CD4-positive, CD25-positive, alpha-beta regulatory T cell (primary cell): ENCODE measurements at regions not wholly inside any gene's neighbourhood (a gene's known extent, or its start where the extent isn't known, plus 50 kb on each side); places are given as distances from the start of the nearest gene placed in this dataset.

ENCODE experiments used
- ATAC-seq, 2 donors: fragments of 150-1000 bp; cut with Tn5 transposase; one replicate each; pipeline ENCODE4 v1.10.0; 2021; ENCODE audit warnings: low read depth in 2 of 2, moderate number of reproducible peaks in 2 of 2, moderate library complexity in 1 of 2
- DNase-seq, 3 donors: peaks; one replicate each; pipeline versions ENCODE4 v3.0.0 to v3.0.0-alpha.2; 2012 to 2022; ENCODE audit warnings: mixed read lengths in 1 of 3
- H3K27ac ChIP-seq: one replicate; pipeline ENCODE4 v1.7.0; 2013; ENCODE audit warnings: mild to moderate bottlenecking, low read length; ENCODE audit not compliant: insufficient read depth, poor library complexity, severe bottlenecking
- H3K27me3 ChIP-seq: one replicate; pipeline ENCODE4 v1.7.0; 2013; ENCODE audit warnings: low read length; ENCODE audit not compliant: control insufficient read depth, insufficient read depth
- H3K36me3 ChIP-seq: one replicate; pipeline ENCODE4 v1.7.0; 2013; ENCODE audit warnings: mild to moderate bottlenecking, low read length, moderate library complexity; ENCODE audit not compliant: control insufficient read depth, insufficient read depth
- H3K4me1 ChIP-seq: 2 replicates; pipeline ENCODE4 v1.7.0; 2013; ENCODE audit warnings: mild to moderate bottlenecking, low read length; ENCODE audit not compliant: insufficient read depth, control insufficient read depth, poor library complexity, severe bottlenecking
- H3K4me3 ChIP-seq: one replicate; pipeline ENCODE4 v1.7.0; 2013; ENCODE audit warnings: low read depth, mild to moderate bottlenecking, low read length, moderate library complexity
- H3K9me3 ChIP-seq, 2 experiments: 1 replicate in 1 of 2; 2 replicates in 1 of 2; pipeline ENCODE4 v1.7.0; 2013; ENCODE audit warnings: low read length in 2 of 2, mild to moderate bottlenecking in 1 of 2, moderate library complexity in 1 of 2; ENCODE audit not compliant: control insufficient read depth in 2 of 2
- H3K27ac Mint-ChIP-seq, 3 donors: one replicate each; pipeline ENCODE4 v1.8.0; 2020 to 2022; ENCODE audit warnings: mild to moderate bottlenecking in 3 of 3, mixed read lengths in 3 of 3, moderate library complexity in 2 of 3
- H3K27me3 Mint-ChIP-seq: one replicate; pipeline ENCODE4 v1.8.0; 2022; ENCODE audit warnings: mild to moderate bottlenecking, mixed read lengths
- H3K36me3 Mint-ChIP-seq: one replicate; pipeline ENCODE4 v1.8.0; 2020; ENCODE audit warnings: mixed read lengths
- H3K4me1 Mint-ChIP-seq, 4 donors: one replicate each; pipeline ENCODE4 v1.8.0; 2020 to 2022; ENCODE audit warnings: mixed read lengths in 4 of 4, mild to moderate bottlenecking in 1 of 4
- H3K4me3 Mint-ChIP-seq, 4 donors: one replicate each; pipeline ENCODE4 v1.8.0; 2020 to 2022; ENCODE audit warnings: mild to moderate bottlenecking in 4 of 4, mixed read lengths in 4 of 4, moderate library complexity in 3 of 4
- H3K9me3 Mint-ChIP-seq, 7 donors: one replicate each; pipeline ENCODE4 v1.8.0; 2020 to 2022; ENCODE audit warnings: mixed read lengths in 7 of 7, mild to moderate bottlenecking in 3 of 7, moderate library complexity in 2 of 7

DNA sequence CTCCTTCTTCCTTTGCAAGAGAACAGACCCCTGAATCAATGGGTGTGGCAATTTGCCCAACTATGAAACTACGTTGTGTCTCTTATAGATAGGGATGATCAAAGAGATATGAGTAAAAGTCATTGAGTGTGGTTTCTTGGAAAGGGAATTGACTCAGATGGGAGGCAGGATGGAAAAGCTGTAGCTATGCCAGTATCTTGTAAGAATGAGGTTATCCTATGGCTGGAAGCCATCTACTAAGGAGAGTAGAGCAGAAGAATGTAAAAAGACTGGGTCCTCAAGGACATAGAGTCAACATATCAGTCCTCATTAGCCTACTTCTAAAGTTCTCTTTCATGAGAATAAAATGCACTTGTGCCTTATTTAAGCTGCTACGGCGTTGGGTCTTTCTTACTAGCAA is 78.9 kb upstream of the POU2AF2 start:
- Mint-ChIP-seq H3K4me1 (no peaks in the 10 kb centered on the region), H3K4me3 (no peak overlapping the region), H3K9me3 (no peaks in the 10 kb centered on the region), H3K27ac (no peak overlapping the region), H3K27me3 (no peaks in the 10 kb centered on the region), H3K36me3 (no peaks in the 10 kb centered on the region)
- ATAC-seq (no peak), DNase-seq (no peak)
- Histone ChIP-seq H3K27me3 (no peaks in the 10 kb centered on the region), H3K4me1 (no peaks in the 10 kb centered on the region), H3K9me3 (no peaks in the 10 kb centered on the region), H3K36me3 (no peaks in the 10 kb centered on the region), H3K27ac (no peak overlapping the region), H3K4me3 (no peak overlapping the region)

DNA sequence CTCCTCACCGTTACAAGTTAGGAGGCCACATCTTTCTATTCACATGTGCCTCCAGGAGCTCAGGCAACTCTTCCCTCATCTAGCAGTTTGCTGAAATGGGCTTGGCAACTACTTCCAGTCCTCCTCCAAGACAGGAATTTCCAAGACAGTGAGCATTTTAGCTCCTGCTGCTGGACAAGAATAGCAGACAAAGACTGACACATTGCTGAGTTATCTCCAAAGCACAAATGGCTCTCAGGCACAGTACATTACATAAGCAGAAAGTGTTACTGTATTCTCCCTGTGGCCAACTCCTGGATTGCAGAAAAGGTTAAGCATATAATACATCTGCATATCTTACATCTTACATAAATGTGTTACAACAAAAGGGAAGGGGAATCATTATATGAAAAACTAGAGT is 83.2 kb upstream of the POU2AF2 start:
- Mint-ChIP-seq H3K9me3 (peaks cover 0 to 2% (median 0%) of the 10 kb centered on the region in 7 donors), H3K27me3 (no peaks in the 10 kb centered on the region), H3K4me3 (no peak overlapping the region), H3K4me1 (no peaks in the 10 kb centered on the region), H3K27ac (no peak overlapping the region), H3K36me3 (no peaks in the 10 kb centered on the region)
- no peaks in the 10 kb centered on the region for H3K36me3 ChIP-seq
- DNase-seq = no peak
- no peak for ATAC-seq
- H3K4me3 ChIP-seq = no peak overlapping the region
- H3K27ac ChIP-seq = no peak overlapping the region
- no peaks in the 10 kb centered on the region for H3K27me3 ChIP-seq
- H3K9me3 ChIP-seq = no peaks in the 10 kb centered on the region
- no peaks in the 10 kb centered on the region for H3K4me1 ChIP-seq

DNA sequence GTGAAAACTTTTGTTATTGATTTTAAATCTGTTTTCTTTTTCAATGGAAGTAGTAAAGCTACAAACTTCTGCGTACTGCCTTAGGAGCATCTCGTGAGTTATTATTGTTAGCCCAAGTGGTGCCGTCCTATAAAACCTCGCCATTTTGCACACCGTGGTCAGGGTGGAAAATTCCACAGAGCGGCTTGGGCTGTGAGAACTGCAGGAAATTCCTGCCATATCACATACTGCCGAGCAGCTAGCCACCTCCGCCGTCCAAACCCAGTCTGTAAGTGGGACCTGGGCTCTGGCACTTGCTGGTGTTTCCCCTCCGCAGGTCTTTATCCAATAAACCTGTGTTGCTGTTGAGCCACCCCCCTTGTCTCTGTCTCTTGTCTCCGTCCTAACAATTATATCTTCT is 88.0 kb upstream of the POU2AF2 start:
- DNase-seq (no peak), ATAC-seq (no peak)
- no peak overlapping the region for H3K4me3 Mint-ChIP-seq
- Histone ChIP-seq H3K36me3 (no peaks in the 10 kb centered on the region), H3K4me3 (no peak overlapping the region), H3K9me3 (no peaks in the 10 kb centered on the region), H3K27me3 (no peaks in the 10 kb centered on the region), H3K4me1 (no peaks in the 10 kb centered on the region), H3K27ac (no peak overlapping the region)
- H3K36me3 Mint-ChIP-seq = no peaks in the 10 kb centered on the region
- peaks cover 5% of the 10 kb centered on the region for H3K27me3 Mint-ChIP-seq
- no peaks in the 10 kb centered on the region for H3K4me1 Mint-ChIP-seq
- H3K27ac Mint-ChIP-seq = no peak overlapping the region
- H3K9me3 Mint-ChIP-seq = peaks cover 0 to 2% (median 0%) of the 10 kb centered on the region in 7 donors

DNA sequence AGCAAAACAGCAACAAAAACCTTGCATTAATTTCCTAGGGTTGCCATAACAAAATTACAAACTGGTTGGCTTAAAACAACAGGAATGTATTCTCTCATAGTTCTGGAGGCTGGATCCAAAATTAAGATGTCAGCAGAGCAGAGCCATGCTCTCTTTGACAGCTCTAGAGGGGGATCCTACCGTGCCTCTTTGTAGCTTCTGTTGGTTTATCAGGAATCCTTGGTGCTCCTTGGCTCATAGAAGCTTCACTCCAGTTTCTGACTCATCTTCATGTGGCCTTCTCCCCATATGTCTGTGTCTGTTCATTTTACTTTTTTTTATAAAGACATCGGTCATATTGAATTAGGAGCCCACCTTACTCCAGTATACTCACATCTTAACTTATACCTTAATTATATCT is 90.5 kb upstream of the POU2AF2 start:
- Histone ChIP-seq H3K27ac (no peak overlapping the region), H3K4me3 (no peak overlapping the region), H3K36me3 (no peaks in the 10 kb centered on the region), H3K27me3 (no peaks in the 10 kb centered on the region), H3K9me3 (no peaks in the 10 kb centered on the region), H3K4me1 (no peaks in the 10 kb centered on the region)
- Mint-ChIP-seq H3K27me3 (peaks cover 10% of the 10 kb centered on the region), H3K4me1 (no peaks in the 10 kb centered on the region), H3K4me3 (no peak overlapping the region), H3K27ac (no peak overlapping the region), H3K36me3 (no peaks in the 10 kb centered on the region), H3K9me3 (no peaks in the 10 kb centered on the region)
- no peak for ATAC-seq
- no peak for DNase-seq

DNA sequence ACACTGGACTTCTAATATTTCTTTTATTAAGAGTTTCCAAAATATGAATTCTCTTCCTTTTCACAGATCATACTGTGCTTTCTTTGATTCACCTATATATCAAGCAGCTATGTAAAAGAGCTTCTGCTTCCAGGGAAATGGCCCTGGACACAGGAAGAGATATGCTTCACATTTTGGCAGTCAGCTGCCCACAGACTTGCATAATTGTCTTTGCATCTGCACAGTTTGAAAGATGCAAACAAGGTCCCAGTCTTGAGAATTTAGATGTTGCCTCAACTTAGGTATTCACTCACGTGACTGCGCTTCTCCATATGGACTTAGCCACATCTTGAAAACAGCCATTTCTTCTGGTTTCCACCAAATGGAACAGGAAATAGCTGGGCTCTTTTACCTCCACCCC is 92.3 kb upstream of the POU2AF2 start:
- Mint-ChIP-seq H3K9me3 (no peaks in the 10 kb centered on the region), H3K4me3 (no peak overlapping the region), H3K4me1 (no peaks in the 10 kb centered on the region), H3K27me3 (peaks cover 10% of the 10 kb centered on the region), H3K27ac (no peak overlapping the region), H3K36me3 (no peaks in the 10 kb centered on the region)
- DNase-seq (no peak), ATAC-seq (no peak)
- H3K27ac ChIP-seq = no peak overlapping the region
- no peak overlapping the region for H3K4me3 ChIP-seq
- H3K9me3 ChIP-seq = no peaks in the 10 kb centered on the region
- H3K4me1 ChIP-seq = no peaks in the 10 kb centered on the region
- no peaks in the 10 kb centered on the region for H3K27me3 ChIP-seq
- no peaks in the 10 kb centered on the region for H3K36me3 ChIP-seq

DNA sequence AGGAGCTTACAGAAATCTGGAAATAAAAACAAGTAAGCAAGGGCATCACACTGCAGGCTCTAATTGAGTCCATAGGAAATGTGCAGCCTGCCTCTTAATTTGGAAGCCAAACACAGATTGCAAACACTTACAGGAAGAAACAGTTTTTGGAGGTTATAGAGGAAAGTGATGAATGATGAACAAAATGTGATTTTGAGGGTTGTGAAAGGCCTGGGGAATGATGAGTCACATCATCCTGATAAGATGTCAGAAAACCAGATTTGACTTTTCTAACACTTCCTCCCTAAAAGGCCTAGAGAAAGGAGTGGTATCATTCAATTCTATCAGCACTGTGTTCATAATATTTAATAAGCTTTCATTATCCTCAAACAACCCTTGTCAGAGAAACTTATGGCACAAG is 96.6 kb upstream of the POU2AF2 start:
- Mint-ChIP-seq H3K27ac (no peak overlapping the region), H3K4me3 (no peak overlapping the region), H3K36me3 (no peaks in the 10 kb centered on the region), H3K9me3 (no peaks in the 10 kb centered on the region), H3K4me1 (no peaks in the 10 kb centered on the region), H3K27me3 (peaks cover 9% of the 10 kb centered on the region)
- no peaks in the 10 kb centered on the region for H3K27me3 ChIP-seq
- DNase-seq = no peak
- no peak for ATAC-seq
- H3K9me3 ChIP-seq = no peaks in the 10 kb centered on the region
- H3K27ac ChIP-seq = no peak overlapping the region
- H3K4me3 ChIP-seq = no peak overlapping the region
- H3K4me1 ChIP-seq = no peaks in the 10 kb centered on the region
- H3K36me3 ChIP-seq = no peaks in the 10 kb centered on the region

DNA sequence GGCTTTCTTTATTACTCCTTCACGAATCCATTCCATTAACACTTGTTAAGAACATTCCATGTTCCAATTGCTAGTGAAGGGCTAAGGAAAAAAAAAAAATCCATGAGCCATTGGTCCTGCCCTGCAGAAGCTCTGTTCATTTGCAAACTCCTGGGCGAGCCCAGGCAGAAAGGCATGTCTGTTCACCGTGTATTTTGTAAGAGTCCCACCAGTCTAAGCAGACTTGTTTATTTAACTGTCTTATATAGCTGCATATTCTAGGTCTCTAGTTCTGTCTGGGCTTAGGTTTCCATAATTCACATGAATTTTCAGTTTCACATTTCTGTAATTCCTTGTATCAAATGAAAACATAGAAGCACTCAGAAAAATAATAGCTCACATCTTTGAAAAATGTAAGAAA is 97.4 kb upstream of the POU2AF2 start:
- no peak for DNase-seq
- no peak overlapping the region for H3K4me3 ChIP-seq
- Mint-ChIP-seq H3K27ac (no peak overlapping the region), H3K36me3 (no peaks in the 10 kb centered on the region), H3K4me3 (no peak overlapping the region), H3K9me3 (no peaks in the 10 kb centered on the region), H3K27me3 (peaks cover 9% of the 10 kb centered on the region), H3K4me1 (no peaks in the 10 kb centered on the region)
- H3K9me3 ChIP-seq = no peaks in the 10 kb centered on the region
- no peak overlapping the region for H3K27ac ChIP-seq
- H3K4me1 ChIP-seq = no peaks in the 10 kb centered on the region
- no peak for ATAC-seq
- no peaks in the 10 kb centered on the region for H3K27me3 ChIP-seq
- no peaks in the 10 kb centered on the region for H3K36me3 ChIP-seq

DNA sequence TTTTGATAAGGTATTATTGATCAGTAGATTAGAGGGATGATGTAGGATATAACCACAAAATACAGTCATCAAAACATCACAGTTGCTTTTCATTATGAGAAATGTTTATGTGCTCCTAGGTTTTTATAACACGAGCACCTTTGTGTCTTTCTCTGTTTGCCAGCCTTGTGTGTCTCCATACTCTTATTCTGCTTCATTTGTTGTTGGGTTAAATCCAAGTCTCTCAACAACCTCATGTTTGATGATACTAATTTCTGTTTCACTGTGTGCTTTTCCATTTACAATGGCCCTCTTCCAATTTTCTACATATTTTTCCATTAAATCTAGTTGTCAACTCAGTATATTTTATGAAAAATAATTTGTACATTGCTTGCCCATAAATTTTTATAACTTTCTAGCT is 107.7 kb upstream of the POU2AF2 start:
- H3K9me3 Mint-ChIP-seq = peaks cover 0 to 2% (median 0%) of the 10 kb centered on the region in 7 donors
- no peaks in the 10 kb centered on the region for H3K36me3 Mint-ChIP-seq

More for the DNA sequence above, 107.7 kb upstream of the POU2AF2 start:
- H3K27ac ChIP-seq = no peak overlapping the region
- no peaks in the 10 kb centered on the region for H3K4me1 ChIP-seq
- DNase-seq = no peak
- H3K4me3 Mint-ChIP-seq = no peak overlapping the region
- H3K4me3 ChIP-seq = no peak overlapping the region
- H3K9me3 ChIP-seq = no peaks in the 10 kb centered on the region
- no peaks in the 10 kb centered on the region for H3K4me1 Mint-ChIP-seq
- H3K36me3 ChIP-seq = no peaks in the 10 kb centered on the region
- no peak overlapping the region for H3K27ac Mint-ChIP-seq
- no peaks in the 10 kb centered on the region for H3K27me3 Mint-ChIP-seq
- ATAC-seq = no peak
- no peaks in the 10 kb centered on the region for H3K27me3 ChIP-seq
